Thymus (tissue), 11 donors: ENCODE measurements at regions not wholly inside any gene's neighbourhood (a gene's known extent, or its start where the extent isn't known, plus 50 kb on each side); places are given as distances from the start of the nearest gene placed in this dataset.

Experiments
- DNase-seq, 9 donors: peaks; one replicate each; pipeline ENCODE4 v3.0.0-alpha.2; 2013; ENCODE audit warnings: low spot score in 9 of 9, low read depth in 6 of 9, missing footprints in 1 of 9
- H3K27ac ChIP-seq, 2 donors: one replicate each; pipeline ENCODE4 v1.5.1; 2013; ENCODE audit warnings: control low read depth in 1 of 2, low read depth in 1 of 2, low read length in 1 of 2, mild to moderate bottlenecking in 1 of 2, moderate library complexity in 1 of 2
- H3K27me3 ChIP-seq, 2 donors: one replicate each; pipeline ENCODE4 v1.5.1; 2013; ENCODE audit warnings: low read length in 1 of 2; ENCODE audit not compliant: control insufficient read depth in 2 of 2, insufficient read depth in 1 of 2
- H3K36me3 ChIP-seq, 2 donors: one replicate each; pipeline ENCODE4 v1.5.1; 2013; ENCODE audit warnings: low read length in 1 of 2, mild to moderate bottlenecking in 1 of 2, moderate library complexity in 1 of 2; ENCODE audit not compliant: control insufficient read depth in 2 of 2, insufficient read depth in 2 of 2
- H3K4me1 ChIP-seq, 2 donors: one replicate each; pipeline ENCODE4 v1.5.1; 2013; ENCODE audit warnings: low read length in 2 of 2; ENCODE audit not compliant: control insufficient read depth in 2 of 2, insufficient read depth in 2 of 2
- H3K4me3 ChIP-seq, 2 donors: one replicate each; pipeline ENCODE4 v1.5.1; 2013; ENCODE audit warnings: low read length in 2 of 2, control low read depth in 1 of 2, mild to moderate bottlenecking in 1 of 2
- H3K9me3 ChIP-seq, 2 donors: one replicate each; pipeline ENCODE4 v1.5.1; 2013; ENCODE audit warnings: low read length in 1 of 2, mild to moderate bottlenecking in 1 of 2; ENCODE audit not compliant: control insufficient read depth in 2 of 2, insufficient read depth in 1 of 2
- whole genome bisulfite sequencing: extraction: QIAGEN DNeasy Blood & Tissue Kit; methylation state at CpG from one replicate; pipeline ENCODE4 v1.1.7; 2013; 5-methylcytosine and 5-hydroxymethylcytosine counted together
- donor health status: healthy.

DNA sequence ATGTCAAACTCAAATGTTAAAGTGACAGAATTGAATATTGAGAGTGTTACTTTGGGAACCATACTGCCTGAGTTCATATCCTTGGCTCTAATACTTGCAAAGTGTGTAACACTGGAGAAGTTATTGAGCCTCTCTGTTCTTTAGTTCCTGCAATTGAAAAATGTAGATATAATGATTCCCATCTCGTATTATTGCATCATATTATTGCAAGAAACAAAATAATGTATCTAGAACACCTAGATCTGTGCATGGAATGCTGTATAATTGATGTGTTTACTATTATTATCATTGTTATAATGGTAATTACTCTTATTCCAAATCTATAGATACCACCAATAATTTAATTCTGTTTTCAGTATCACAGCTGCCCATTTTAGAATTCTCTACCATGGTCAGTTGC lies 310.3 kb downstream of the GABRG2 start:
- H3K9me3 ChIP-seq, result no peaks in the 10 kb centered on the region
- H3K27ac ChIP-seq, result no peak overlapping the region
- H3K4me3 ChIP-seq, result no peak overlapping the region
- H3K4me1 ChIP-seq, result no peaks in the 10 kb centered on the region
- H3K36me3 ChIP-seq, result no peaks in the 10 kb centered on the region
- DNase-seq, result no peak
- H3K27me3 ChIP-seq, result no peaks in the 10 kb centered on the region
- 47% methylated on average over 1 of the region's 1 CpG for WGBS

DNA sequence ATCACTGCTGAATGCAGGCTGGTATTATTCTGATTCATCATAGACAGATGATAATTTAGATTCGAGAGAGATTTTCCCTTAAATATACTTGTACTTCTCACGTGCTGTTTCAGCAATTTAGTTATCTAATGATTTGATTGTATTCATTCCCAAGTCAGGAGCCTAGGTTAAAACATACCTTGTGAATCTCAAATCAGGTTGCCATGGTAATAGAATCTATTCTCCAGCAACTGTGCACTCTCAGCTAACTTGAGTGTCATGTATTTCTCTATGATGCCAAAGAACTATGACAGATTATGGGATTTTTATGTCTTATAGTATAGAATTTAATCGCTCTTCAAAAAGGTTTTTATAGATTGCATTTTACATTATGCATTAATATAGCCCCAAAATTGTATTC lies 315.3 kb downstream of the GABRG2 start:
- 93% methylated on average over 3 of the region's 3 CpGs for WGBS

DNA sequence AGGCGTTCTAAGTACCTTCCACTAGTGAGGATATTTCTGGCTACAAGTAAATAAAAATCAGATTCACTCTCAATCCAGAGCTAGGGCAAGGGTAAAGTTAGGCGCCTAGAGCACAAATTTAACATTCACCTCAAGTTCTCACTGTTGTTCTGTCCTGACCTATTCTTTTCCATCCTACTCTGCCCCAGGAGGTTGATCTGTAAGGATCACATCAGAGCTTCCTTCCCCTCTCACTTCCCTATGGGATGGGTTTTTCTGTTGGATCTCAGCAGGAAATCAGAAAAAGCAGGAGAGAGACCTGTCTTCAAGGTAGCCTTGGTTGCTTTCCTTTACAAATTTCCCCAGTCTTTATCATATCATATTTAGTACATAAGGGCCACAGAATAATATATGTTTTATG lies 316.7 kb downstream of the GABRG2 start:
- DNase-seq, result no peak
- H3K9me3 ChIP-seq, result no peaks in the 10 kb centered on the region
- H3K27me3 ChIP-seq, result no peaks in the 10 kb centered on the region
- no peak overlapping the region for H3K27ac ChIP-seq
- no peaks in the 10 kb centered on the region for H3K36me3 ChIP-seq
- no peaks in the 10 kb centered on the region for H3K4me1 ChIP-seq
- no peak overlapping the region for H3K4me3 ChIP-seq
- WGBS, result 70% methylated on average over 2 of the region's 2 CpGs

More for the DNA sequence above, 315.3 kb downstream of the GABRG2 start:
- DNase-seq, result no peak
- H3K9me3 ChIP-seq, result no peaks in the 10 kb centered on the region
- no peaks in the 10 kb centered on the region for H3K4me1 ChIP-seq
- no peaks in the 10 kb centered on the region for H3K27me3 ChIP-seq
- no peak overlapping the region for H3K4me3 ChIP-seq
- no peaks in the 10 kb centered on the region for H3K36me3 ChIP-seq
- no peak overlapping the region for H3K27ac ChIP-seq

DNA sequence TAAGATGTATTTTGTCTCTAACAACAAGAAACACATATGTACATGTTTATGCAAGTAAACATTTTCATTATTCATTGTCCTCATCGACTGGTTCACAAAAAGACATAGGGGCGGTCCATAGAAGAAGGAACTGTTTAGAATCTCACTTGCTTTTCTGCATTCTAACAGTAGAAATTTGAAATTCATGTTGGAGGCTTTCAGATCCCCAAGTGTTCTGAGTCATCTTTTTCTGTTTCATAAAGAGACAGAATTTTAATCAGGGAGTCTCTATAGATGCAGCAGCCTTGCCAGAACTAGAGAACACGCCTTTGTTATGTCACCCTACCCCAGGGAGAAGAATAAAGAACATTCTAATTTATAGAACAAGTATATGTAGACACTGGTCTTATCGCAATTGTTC lies 324.3 kb downstream of the GABRG2 start:
- Histone ChIP-seq H3K4me3 (no peak overlapping the region), H3K27me3 (no peaks in the 10 kb centered on the region), H3K4me1 (no peaks in the 10 kb centered on the region), H3K36me3 (no peaks in the 10 kb centered on the region), H3K9me3 (peaks cover 0 to 5% of the 10 kb centered on the region in 2 donors), H3K27ac (no peak overlapping the region)
- no peak for DNase-seq
- 85% methylated on average over 4 of the region's 4 CpGs for WGBS

DNA sequence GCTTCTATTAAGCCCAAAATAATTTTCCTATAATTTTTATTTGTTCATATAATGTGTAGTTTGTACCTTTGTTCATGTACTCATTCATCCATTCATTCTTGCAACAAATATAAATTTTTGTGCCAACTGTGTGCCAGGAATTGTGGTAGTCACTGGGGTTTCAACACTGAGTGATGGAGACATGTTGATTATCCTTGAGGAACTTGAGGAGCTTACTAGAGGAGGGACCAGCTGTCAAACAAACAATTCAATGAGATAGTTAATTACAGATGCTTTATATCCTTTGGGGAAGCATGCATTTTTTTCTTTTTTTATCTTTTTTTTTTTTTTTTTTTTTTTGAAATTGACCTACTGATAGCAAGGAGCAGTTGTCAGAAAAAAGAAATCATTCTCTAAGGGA lies 324.8 kb downstream of the GABRG2 start:
- DNase-seq, result no peak
- no peak overlapping the region for H3K27ac ChIP-seq

DNA sequence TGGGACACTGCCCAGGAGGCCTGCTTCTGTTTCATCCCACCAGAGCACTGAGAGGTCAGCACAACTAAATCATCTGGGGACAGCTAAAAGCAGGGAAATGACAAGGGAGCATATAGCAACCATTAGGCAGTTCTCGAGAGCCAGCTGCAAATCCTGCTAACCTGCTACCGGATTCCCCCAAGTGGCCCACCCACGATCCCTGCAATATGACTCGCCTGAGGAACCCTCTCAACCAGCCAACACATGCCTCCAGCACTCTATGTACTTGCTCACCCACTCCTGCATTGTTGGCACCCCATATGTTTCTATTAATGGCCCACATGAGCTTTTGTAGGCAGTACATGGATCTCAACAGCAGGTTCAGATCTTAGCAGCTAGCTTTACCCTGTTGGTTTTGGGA lies 326.0 kb downstream of the GABRG2 start:
- H3K27me3 ChIP-seq, result no peaks in the 10 kb centered on the region
- H3K27ac ChIP-seq, result no peak overlapping the region
- H3K4me3 ChIP-seq, result no peak overlapping the region
- peaks cover 0 to 5% of the 10 kb centered on the region in 2 donors for H3K9me3 ChIP-seq
- DNase-seq, result no peak
- no peaks in the 10 kb centered on the region for H3K36me3 ChIP-seq
- H3K4me1 ChIP-seq, result no peaks in the 10 kb centered on the region
- 92% methylated on average over 4 of the region's 4 CpGs for WGBS

More for the DNA sequence above, 324.8 kb downstream of the GABRG2 start:
- Histone ChIP-seq H3K9me3 (peaks cover 0 to 5% of the 10 kb centered on the region in 2 donors), H3K4me1 (no peaks in the 10 kb centered on the region), H3K4me3 (no peak overlapping the region), H3K27me3 (no peaks in the 10 kb centered on the region), H3K36me3 (no peaks in the 10 kb centered on the region)

DNA sequence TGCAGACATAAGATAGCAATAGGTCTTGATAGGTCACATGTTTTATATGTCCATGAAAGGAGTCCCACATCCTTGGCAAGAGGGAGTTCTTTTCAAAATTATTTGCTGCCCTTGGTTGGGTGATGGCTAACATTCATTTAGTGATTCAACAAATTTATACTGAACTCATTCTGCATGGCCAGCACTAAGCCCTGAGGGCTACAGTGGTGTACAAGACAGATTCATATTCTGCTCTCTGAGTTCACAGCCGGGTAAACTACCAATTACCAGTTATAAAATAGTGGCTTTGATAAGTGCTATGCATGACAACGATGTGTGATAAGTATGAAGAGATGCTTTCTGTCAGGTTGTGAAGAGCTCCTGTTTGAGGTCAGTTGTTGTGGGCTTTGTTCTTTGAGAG lies 340.0 kb downstream of the GABRG2 start:
- no peaks in the 10 kb centered on the region for H3K4me1 ChIP-seq
- H3K9me3 ChIP-seq, result no peaks in the 10 kb centered on the region
- no peaks in the 10 kb centered on the region for H3K36me3 ChIP-seq
- DNase-seq, result no peak
- no peak overlapping the region for H3K27ac ChIP-seq
- 90% methylated on average over 2 of the region's 2 CpGs for WGBS
- no peaks in the 10 kb centered on the region for H3K27me3 ChIP-seq
- H3K4me3 ChIP-seq, result no peak overlapping the region

DNA sequence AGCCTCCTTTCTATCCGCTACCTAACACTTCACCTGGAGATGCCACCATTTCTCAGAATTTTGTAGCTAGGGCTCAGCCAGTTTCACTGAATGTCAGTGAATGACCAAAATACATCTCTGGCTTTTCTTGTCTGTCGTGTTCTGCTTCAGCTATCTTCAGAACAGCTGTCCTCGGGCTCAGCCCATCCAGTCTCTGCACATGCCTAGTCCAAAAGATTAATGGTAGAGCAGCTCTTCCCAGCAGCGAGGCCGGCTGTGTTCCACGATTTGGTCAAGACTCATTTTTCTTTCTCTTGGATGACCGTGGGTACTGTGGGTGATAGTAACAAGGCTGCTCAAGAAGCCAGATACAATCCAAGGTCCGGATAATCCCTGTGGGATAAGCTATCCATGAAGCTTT lies 342.8 kb downstream of the GABRG2 start:
- Histone ChIP-seq H3K27ac (no peak overlapping the region), H3K4me1 (no peaks in the 10 kb centered on the region), H3K36me3 (no peaks in the 10 kb centered on the region), H3K4me3 (no peak overlapping the region), H3K27me3 (no peaks in the 10 kb centered on the region), H3K9me3 (no peaks in the 10 kb centered on the region)
- no peak for DNase-seq
- WGBS, result 90% methylated on average over 8 of the region's 8 CpGs

DNA sequence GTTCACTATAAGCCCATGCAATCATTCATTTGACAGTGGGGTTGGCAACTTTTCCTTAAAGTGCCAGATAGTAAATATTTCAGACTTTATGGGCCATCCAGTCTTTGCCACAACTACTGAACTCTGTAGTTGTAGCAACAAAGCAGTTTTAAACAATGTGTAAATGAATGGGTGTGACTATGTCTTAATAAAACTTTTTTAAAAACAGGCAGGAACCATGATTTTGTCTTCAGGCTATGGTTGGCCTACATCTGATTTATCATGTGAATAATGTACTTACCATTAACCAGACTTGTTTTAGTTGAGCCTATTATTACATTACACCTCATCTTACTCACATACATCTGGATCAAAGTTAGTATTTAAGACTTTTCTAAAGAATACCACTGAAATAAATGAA lies 361.6 kb downstream of the GABRG2 start:
- Histone ChIP-seq H3K4me1 (no peaks in the 10 kb centered on the region), H3K36me3 (no peaks in the 10 kb centered on the region), H3K27me3 (no peaks in the 10 kb centered on the region), H3K27ac (no peak overlapping the region), H3K9me3 (no peaks in the 10 kb centered on the region), H3K4me3 (no peak overlapping the region)
- no peak for DNase-seq

DNA sequence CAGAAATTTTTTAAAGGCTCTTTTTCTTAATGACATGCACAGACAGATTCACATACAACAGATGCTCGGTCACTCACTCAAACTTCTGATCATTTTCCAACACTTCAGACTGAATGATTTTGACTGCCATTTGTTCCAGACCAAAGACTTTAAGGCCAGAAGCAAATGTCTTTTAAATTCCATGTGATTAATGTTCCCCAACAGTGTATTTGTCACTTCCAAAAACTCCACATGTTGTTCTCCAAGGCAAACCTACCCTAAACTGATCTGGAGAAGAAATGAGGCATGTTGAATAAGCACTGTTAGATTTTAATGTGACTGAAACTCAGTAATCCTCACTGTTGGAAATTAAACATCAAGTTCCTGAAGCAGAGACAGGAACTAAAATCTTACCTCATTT lies 366.7 kb downstream of the GABRG2 start:
- Histone ChIP-seq H3K27me3 (no peaks in the 10 kb centered on the region), H3K27ac (no peak overlapping the region), H3K4me3 (no peak overlapping the region), H3K4me1 (no peaks in the 10 kb centered on the region), H3K9me3 (no peaks in the 10 kb centered on the region), H3K36me3 (no peaks in the 10 kb centered on the region)
- no peak for DNase-seq
- 76% methylated on average over 1 of the region's 1 CpG for WGBS
